ENCODE measurements at regions not wholly inside any gene's neighbourhood (a gene's known extent, or its start where the extent isn't known, plus 50 kb on each side); places are given as distances from the start of the nearest gene placed in this dataset.

GRCh38 chr2:122864728-122865127, 1109.3 kb downstream of the TSN start:
- Histone ChIP-seq H4K20me1 (replicated peaks; ENCODE audit: control insufficient read depth, insufficient read depth, low read length) (no peaks in the 10 kb centered on the region), H3K27me3 (ENCODE audit: control insufficient read depth in 2 of 2, insufficient read depth in 2 of 2, low read length in 2 of 2) (no peaks in the 10 kb centered on the region), H3K9ac (ENCODE audit: insufficient read depth in 1 of 2, low read depth in 2 of 2, low read length in 2 of 2) (no peak overlapping the region), H3K9me3 (replicated peaks; ENCODE audit: control insufficient read depth, insufficient read depth, low read depth, low read length) (no peaks in the 10 kb centered on the region), H3K36me3 (ENCODE audit: control insufficient read depth, insufficient read depth, low read length) (no peaks in the 10 kb centered on the region), H2AFZ (ENCODE audit: low read depth, low read length) (no peak overlapping the region), H3K4me3 (no peak overlapping the region), H3K9me1 (ENCODE audit: control insufficient read depth, insufficient read depth, low read length) (no peaks in the 10 kb centered on the region), H3K4me2 (ENCODE audit: insufficient read depth, low read length) (no peak overlapping the region), H3K27ac (ENCODE audit: extremely low read depth, low read depth, low read length) (no peak overlapping the region), H3K79me2 (ENCODE audit: control insufficient read depth, insufficient read depth, low read length) (no peaks in the 10 kb centered on the region), H3K4me1 (replicated peaks in 1 of 2; ENCODE audit: control insufficient read depth in 2 of 2, insufficient read depth in 2 of 2, low read length in 2 of 2) (no peaks in the 10 kb centered on the region)
- FAIRE-seq: no peak
- ATAC-seq: no peak
- 0% methylated on average over 3 of the region's 3 CpGs for WGBS (ENCODE audit: insufficient coverage, low coverage, missing lambda C conversion rate)
- TF ChIP-seq PTRF (tag; IDR thresholded peaks at IDR 0.05): no peak
- TF ChIP-seq, protein P1, sequence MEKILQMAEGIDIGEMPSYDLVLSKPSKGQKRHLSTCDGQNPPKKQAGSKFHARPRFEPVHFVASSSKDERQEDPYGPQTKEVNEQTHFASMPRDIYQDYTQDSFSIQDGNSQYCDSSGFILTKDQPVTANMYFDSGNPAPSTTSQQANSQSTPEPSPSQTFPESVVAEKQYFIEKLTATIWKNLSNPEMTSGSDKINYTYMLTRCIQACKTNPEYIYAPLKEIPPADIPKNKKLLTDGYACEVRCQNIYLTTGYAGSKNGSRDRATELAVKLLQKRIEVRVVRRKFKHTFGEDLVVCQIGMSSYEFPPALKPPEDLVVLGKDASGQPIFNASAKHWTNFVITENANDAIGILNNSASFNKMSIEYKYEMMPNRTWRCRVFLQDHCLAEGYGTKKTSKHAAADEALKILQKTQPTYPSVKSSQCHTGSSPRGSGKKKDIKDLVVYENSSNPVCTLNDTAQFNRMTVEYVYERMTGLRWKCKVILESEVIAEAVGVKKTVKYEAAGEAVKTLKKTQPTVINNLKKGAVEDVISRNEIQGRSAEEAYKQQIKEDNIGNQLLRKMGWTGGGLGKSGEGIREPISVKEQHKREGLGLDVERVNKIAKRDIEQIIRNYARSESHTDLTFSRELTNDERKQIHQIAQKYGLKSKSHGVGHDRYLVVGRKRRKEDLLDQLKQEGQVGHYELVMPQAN (IDR thresholded peaks at IDR 0.05; ENCODE audit: borderline replicate concordance): no peak
- TF ChIP-seq GTF2A2 (tag; IDR thresholded peaks at IDR 0.05): no peak
- TF ChIP-seq, protein P2, sequence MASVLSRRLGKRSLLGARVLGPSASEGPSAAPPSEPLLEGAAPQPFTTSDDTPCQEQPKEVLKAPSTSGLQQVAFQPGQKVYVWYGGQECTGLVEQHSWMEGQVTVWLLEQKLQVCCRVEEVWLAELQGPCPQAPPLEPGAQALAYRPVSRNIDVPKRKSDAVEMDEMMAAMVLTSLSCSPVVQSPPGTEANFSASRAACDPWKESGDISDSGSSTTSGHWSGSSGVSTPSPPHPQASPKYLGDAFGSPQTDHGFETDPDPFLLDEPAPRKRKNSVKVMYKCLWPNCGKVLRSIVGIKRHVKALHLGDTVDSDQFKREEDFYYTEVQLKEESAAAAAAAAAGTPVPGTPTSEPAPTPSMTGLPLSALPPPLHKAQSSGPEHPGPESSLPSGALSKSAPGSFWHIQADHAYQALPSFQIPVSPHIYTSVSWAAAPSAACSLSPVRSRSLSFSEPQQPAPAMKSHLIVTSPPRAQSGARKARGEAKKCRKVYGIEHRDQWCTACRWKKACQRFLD (CRISPR knock-in tag; IDR thresholded peaks at IDR 0.05): no peak
- TF ChIP-seq MCM7 (IDR thresholded peaks at IDR 0.05): no peak
- TF ChIP-seq, protein P3, sequence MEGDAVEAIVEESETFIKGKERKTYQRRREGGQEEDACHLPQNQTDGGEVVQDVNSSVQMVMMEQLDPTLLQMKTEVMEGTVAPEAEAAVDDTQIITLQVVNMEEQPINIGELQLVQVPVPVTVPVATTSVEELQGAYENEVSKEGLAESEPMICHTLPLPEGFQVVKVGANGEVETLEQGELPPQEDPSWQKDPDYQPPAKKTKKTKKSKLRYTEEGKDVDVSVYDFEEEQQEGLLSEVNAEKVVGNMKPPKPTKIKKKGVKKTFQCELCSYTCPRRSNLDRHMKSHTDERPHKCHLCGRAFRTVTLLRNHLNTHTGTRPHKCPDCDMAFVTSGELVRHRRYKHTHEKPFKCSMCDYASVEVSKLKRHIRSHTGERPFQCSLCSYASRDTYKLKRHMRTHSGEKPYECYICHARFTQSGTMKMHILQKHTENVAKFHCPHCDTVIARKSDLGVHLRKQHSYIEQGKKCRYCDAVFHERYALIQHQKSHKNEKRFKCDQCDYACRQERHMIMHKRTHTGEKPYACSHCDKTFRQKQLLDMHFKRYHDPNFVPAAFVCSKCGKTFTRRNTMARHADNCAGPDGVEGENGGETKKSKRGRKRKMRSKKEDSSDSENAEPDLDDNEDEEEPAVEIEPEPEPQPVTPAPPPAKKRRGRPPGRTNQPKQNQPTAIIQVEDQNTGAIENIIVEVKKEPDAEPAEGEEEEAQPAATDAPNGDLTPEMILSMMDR (IDR thresholded peaks at IDR 0.05 in 2 of 3, conservative IDR thresholded peaks at IDR 0.05 in 1 of 3; ENCODE audit: insufficient read depth in 2 of 3, low read depth in 1 of 3, low read length in 3 of 3): no peak
- no peak for TF ChIP-seq NFE2 (IDR thresholded peaks at IDR 0.05; ENCODE audit: low read depth)
- no peak for TF ChIP-seq RBM15 (IDR thresholded peaks at IDR 0.05; ENCODE audit: insufficient read depth, low read length)
- TF ChIP-seq USF1 (CRISPR knock-in tag; IDR thresholded peaks at IDR 0.05): no peak
- no peak for TF ChIP-seq E4F1 (CRISPR knock-in tag; IDR thresholded peaks at IDR 0.05; ENCODE audit: borderline replicate concordance)
- TF ChIP-seq ZNF778 (CRISPR knock-in tag; IDR thresholded peaks at IDR 0.05): no peak
- no peak for TF ChIP-seq CHD2 (IDR thresholded peaks at IDR 0.05; ENCODE audit: low read depth, low read length)
- TF ChIP-seq SP1 (CRISPR knock-in tag; IDR thresholded peaks at IDR 0.05): no peak
- no peak for TF ChIP-seq WHSC1 (IDR thresholded peaks at IDR 0.05; ENCODE audit: low read length)
- no peak for TF ChIP-seq HNRNPH1 (optimal IDR thresholded peaks at IDR 0.05; ENCODE audit: low read depth, low read length)
- no peak for TF ChIP-seq MEF2A (IDR thresholded peaks at IDR 0.05; ENCODE audit: control insufficient read depth, low read depth, low read length)
- in situ Hi-C loops (cut with MboI) (no loop called here), intact Hi-C loops (cut with micrococcal nuclease) (no loop called here)
- ChIA-PET CTCF (ENCODE audit: low intra/inter-chr PET ratio) (no interaction called here), POLR2A (no interaction called here)
- DNase-seq (ENCODE audit: extremely low read depth in 1 of 4, low spot score in 3 of 4): no peak
- BruUV-seq (replicated peaks): no TSS peak
